ENCODE measurements at regions not wholly inside any gene's neighbourhood (a gene's known extent, or its start where the extent isn't known, plus 50 kb on each side); places are given as distances from the start of the nearest gene placed in this dataset.

GRCh38 chr6:101226677-101227135 lies 166.8 kb upstream of the GRIK2 start:
- Histone ChIP-seq H3K27ac (no peak overlapping the region), H3K9me3 (no peaks in the 10 kb centered on the region), H3K4me3 (no peak overlapping the region), H3K4me1 (no peaks in the 10 kb centered on the region), H3K27me3 (ENCODE audit: low read depth) (no peaks in the 10 kb centered on the region), H3K36me3 (no peaks in the 10 kb centered on the region)
- TF ChIP-seq CTCF (IDR thresholded peaks at IDR 0.05): no peak
- DNase-seq (no peak), ATAC-seq (no peak)
- intact Hi-C loops (cut with DNase I): no loop called here

GRCh38 chr6:101230866-101231265 lies 162.6 kb upstream of the GRIK2 start:
- H3K9me3 ChIP-seq: no peaks in the 10 kb centered on the region
- H3K4me3 ChIP-seq: no peak overlapping the region
- H3K4me1 ChIP-seq: no peaks in the 10 kb centered on the region
- H3K27ac ChIP-seq: no peak overlapping the region
- intact Hi-C loops (cut with DNase I): no loop called here
- H3K27me3 ChIP-seq (ENCODE audit: low read depth): no peaks in the 10 kb centered on the region
- no peaks in the 10 kb centered on the region for H3K36me3 ChIP-seq
- no peak for TF ChIP-seq CTCF (IDR thresholded peaks at IDR 0.05)
- DNase-seq (no peak), ATAC-seq (peak in 1 of 2 donors; percentile 30)

- Histone ChIP-seq H3K9me3 (no peaks in the 10 kb centered on the region), H3K4me1 (no peaks in the 10 kb centered on the region), H3K36me3 (no peaks in the 10 kb centered on the region), H3K4me3 (no peak overlapping the region), H3K27ac (no peak overlapping the region), H3K27me3 (ENCODE audit: low read depth) (no peaks in the 10 kb centered on the region)
- intact Hi-C loops (cut with DNase I): no loop called here
- no peak for TF ChIP-seq CTCF (IDR thresholded peaks at IDR 0.05)
- DNase-seq (no peak), ATAC-seq (no peak)
Observed at GRCh38 chr6:101231606-101232235, 161.8 kb upstream of the GRIK2 start.

GRCh38 chr6:101232961-101233360 lies 160.5 kb upstream of the GRIK2 start:
- Histone ChIP-seq H3K9me3 (no peaks in the 10 kb centered on the region), H3K4me3 (no peak overlapping the region), H3K36me3 (no peaks in the 10 kb centered on the region), H3K27me3 (ENCODE audit: low read depth) (no peaks in the 10 kb centered on the region), H3K27ac (no peak overlapping the region), H3K4me1 (no peaks in the 10 kb centered on the region)
- ATAC-seq (no peak), DNase-seq (no peak)
- intact Hi-C loops (cut with DNase I): no loop called here
- TF ChIP-seq CTCF (IDR thresholded peaks at IDR 0.05): no peak

- no peaks in the 10 kb centered on the region for H3K27me3 ChIP-seq (ENCODE audit: low read depth)
- ATAC-seq: no peak
Observed at GRCh38 chr6:101236709-101237108, 156.8 kb upstream of the GRIK2 start.

More at GRCh38 chr6:101236709-101237108, 156.8 kb upstream of the GRIK2 start:
- no peak for TF ChIP-seq CTCF (IDR thresholded peaks at IDR 0.05)
- no peaks in the 10 kb centered on the region for H3K9me3 ChIP-seq
- no peak overlapping the region for H3K4me3 ChIP-seq
- no peaks in the 10 kb centered on the region for H3K4me1 ChIP-seq
- H3K36me3 ChIP-seq: no peaks in the 10 kb centered on the region
- no peak overlapping the region for H3K27ac ChIP-seq
- no peak for DNase-seq
- intact Hi-C loops (cut with DNase I): no loop called here

All from lower lobe of right lung (tissue), 2 donors.